ENCODE measurements at regions not wholly inside any gene's neighbourhood (a gene's known extent, or its start where the extent isn't known, plus 50 kb on each side); places are given as distances from the start of the nearest gene placed in this dataset.

GRCh38 chr7:18396953-18397352 lies 98.6 kb upstream of the HDAC9 start:
- TF ChIP-seq CTCF (IDR thresholded peaks at IDR 0.05; ENCODE audit: insufficient read depth, low read depth, low read length): no peak
- no peak for TF ChIP-seq EZH2 (IDR thresholded peaks at IDR 0.05; ENCODE audit: insufficient read depth, low read length)

Measured in astrocyte (in vitro differentiated cells and primary cell).